ENCODE measurements at regions not wholly inside any gene's neighbourhood (a gene's known extent, or its start where the extent isn't known, plus 50 kb on each side); places are given as distances from the start of the nearest gene placed in this dataset.

DNA sequence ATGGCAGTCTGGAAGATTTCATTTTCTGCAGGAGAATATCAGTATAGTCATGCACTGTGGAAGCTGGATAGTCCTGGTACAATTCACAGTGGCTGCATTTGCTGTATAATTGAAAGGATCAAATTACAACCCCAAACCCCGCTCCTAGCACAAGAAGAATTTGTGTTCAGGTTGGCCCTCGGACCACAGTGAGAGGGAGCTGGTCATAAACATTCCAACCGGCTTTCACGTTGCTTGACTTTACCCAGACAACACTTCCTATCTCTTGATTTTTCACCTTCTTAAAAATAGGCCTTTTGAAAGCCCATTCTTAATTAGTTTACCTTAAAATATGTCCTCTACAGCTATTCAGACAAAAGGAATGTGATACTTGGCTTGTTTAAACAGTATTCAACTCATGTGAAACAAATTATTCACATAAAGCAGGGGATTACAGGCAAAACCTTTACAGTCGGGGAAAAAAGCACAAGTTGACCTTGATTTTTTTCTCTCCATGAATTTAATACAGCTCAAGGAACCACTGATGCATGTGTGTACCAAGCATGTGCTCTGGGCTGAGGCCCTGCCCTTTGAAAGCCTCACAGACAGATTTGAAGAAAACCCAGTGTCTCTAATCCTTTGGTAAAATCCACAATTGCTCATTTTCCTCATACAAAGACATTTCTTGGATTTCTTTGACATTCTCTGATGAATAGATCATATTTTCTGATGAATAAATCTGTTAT, 143.0 kb upstream of the SOX11 start:
- TF ChIP-seq CTCF (IDR thresholded peaks at IDR 0.05) (no peak), POLR2A (IDR thresholded peaks at IDR 0.05) (no peak)

Measured in thyroid gland (tissue), 4 donors.